Mucosa of descending colon (tissue), 3 donors: ENCODE measurements at regions not wholly inside any gene's neighbourhood (a gene's known extent, or its start where the extent isn't known, plus 50 kb on each side); places are given as distances from the start of the nearest gene placed in this dataset.
A peak's percentile ranks its signal among the peaks of the same experiment; 100 is the strongest.

Experiments
- ATAC-seq: fragments of 200-7000 bp; cut with Tn5 transposase; one replicate; pipeline ENCODE4 v1.9.1; 2020; ENCODE audit warnings: mild to moderate bottlenecking, moderate library complexity
- DNase-seq, 3 donors: peaks; one replicate each; pipeline ENCODE4 v3.0.0-alpha.2; 2020
- H3K36me3 ChIP-seq: fragments of 200-600 bp; one replicate; pipeline ENCODE4 v1.8.0; 2021; ENCODE audit warnings: low read depth, mild to moderate bottlenecking
- H3K4me1 ChIP-seq: fragments of 200-600 bp; one replicate; pipeline ENCODE4 v1.8.0; 2021; ENCODE audit warnings: low read depth, mild to moderate bottlenecking
- H3K4me3 ChIP-seq: fragments of 200-600 bp; one replicate; pipeline ENCODE4 v1.8.0; 2021; ENCODE audit warnings: mild to moderate bottlenecking
- H3K9me3 ChIP-seq: fragments of 200-600 bp; one replicate; pipeline ENCODE4 v1.8.0; 2021; ENCODE audit warnings: mild to moderate bottlenecking
- intact Hi-C, 2 donors: fragments of 100-400 bp; cut with DNase I in 1 of 2; cut with micrococcal nuclease in 1 of 2; formaldehyde crosslinking; loops; one replicate each; pipeline versions ENCODE4 v1.11.0 to v1.11.1; 2022; cut with DNase I, micrococcal nuclease
- TF ChIP-seq, protein P1 (sequence below): fragments of 200-600 bp; IDR thresholded peaks from one replicate; pipeline ENCODE4 v1.8.0; 2022; ENCODE audit warnings: antibody characterized with exemption, mild to moderate bottlenecking
- donor health status: DM: no; HTN: no; CAD: no; lungs with moderate emphysema.
- donor health status: DM: no; HTN: no; CAD: no.
- donor health status: DM: no; HTN: yes; CAD: no.

DNA sequence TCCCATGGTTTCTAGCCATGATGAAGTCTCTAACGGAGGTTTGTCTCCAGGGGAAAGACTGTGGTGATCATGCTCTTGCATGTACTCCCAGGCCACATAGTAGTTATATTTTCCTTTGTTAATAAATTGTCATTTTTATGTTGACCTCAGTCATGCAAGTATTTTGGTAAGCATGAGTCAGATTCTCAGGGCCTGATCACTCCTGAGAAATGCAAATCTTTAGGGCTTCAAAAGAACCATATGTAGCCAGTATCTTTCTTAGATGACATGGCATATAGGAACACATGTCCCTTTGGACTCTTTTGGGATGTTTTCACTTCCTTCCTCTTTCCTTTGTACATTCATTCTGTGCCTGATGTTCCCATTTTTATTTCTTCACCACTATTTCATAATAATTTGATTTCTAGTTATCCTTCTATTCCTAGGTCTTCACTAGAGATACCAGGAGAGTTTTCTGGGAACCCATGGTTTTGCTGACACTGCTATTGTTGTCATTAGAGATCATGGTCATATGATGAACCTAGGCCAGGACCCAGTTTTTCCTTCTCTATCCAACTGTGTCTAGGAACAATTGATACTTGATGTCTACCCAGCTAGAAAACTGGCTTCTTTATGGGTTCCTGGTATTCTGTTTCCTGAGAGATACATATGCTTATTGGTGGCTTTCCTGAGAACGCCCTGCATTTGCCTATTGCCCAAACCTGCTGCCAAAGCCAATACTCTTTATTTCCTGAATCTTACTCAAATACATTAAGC is 248.1 kb upstream of the NREP start:
- no peak overlapping the region for H3K4me3 ChIP-seq
- no peaks in the 10 kb centered on the region for H3K36me3 ChIP-seq
- ATAC-seq (no peak), DNase-seq (no peak)
- TF ChIP-seq, protein P1, sequence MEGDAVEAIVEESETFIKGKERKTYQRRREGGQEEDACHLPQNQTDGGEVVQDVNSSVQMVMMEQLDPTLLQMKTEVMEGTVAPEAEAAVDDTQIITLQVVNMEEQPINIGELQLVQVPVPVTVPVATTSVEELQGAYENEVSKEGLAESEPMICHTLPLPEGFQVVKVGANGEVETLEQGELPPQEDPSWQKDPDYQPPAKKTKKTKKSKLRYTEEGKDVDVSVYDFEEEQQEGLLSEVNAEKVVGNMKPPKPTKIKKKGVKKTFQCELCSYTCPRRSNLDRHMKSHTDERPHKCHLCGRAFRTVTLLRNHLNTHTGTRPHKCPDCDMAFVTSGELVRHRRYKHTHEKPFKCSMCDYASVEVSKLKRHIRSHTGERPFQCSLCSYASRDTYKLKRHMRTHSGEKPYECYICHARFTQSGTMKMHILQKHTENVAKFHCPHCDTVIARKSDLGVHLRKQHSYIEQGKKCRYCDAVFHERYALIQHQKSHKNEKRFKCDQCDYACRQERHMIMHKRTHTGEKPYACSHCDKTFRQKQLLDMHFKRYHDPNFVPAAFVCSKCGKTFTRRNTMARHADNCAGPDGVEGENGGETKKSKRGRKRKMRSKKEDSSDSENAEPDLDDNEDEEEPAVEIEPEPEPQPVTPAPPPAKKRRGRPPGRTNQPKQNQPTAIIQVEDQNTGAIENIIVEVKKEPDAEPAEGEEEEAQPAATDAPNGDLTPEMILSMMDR, result no peak
- intact Hi-C loops, result no loop called here
- no peaks in the 10 kb centered on the region for H3K4me1 ChIP-seq
- H3K9me3 ChIP-seq, result no peaks in the 10 kb centered on the region

- no peak for ATAC-seq
- intact Hi-C loops, result no loop called here
- TF ChIP-seq, protein P1, result no peak
Observed at GRCh38 chr5:112002376-112002775, 245.4 kb upstream of the NREP start.

GRCh38 chr5:111999286-111999685 is 242.3 kb upstream of the NREP start:
- DNase-seq (no peak), ATAC-seq (no peak)
- TF ChIP-seq, protein P1, result no peak
- Histone ChIP-seq H3K4me1 (no peaks in the 10 kb centered on the region), H3K36me3 (no peaks in the 10 kb centered on the region), H3K9me3 (no peaks in the 10 kb centered on the region), H3K4me3 (no peak overlapping the region)
- intact Hi-C loops, result no loop called here

More at GRCh38 chr5:112002376-112002775, 245.4 kb upstream of the NREP start:
- no peak for DNase-seq
- no peak overlapping the region for H3K4me3 ChIP-seq
- no peaks in the 10 kb centered on the region for H3K9me3 ChIP-seq
- H3K36me3 ChIP-seq, result no peaks in the 10 kb centered on the region
- no peaks in the 10 kb centered on the region for H3K4me1 ChIP-seq

GRCh38 chr5:111998871-111999270 is 241.9 kb upstream of the NREP start:
- DNase-seq (no peak), ATAC-seq (no peak)
- Histone ChIP-seq H3K4me1 (no peaks in the 10 kb centered on the region), H3K36me3 (no peaks in the 10 kb centered on the region), H3K4me3 (no peak overlapping the region), H3K9me3 (no peaks in the 10 kb centered on the region)
- TF ChIP-seq, protein P1, result no peak
- intact Hi-C loops, result no loop called here

DNA sequence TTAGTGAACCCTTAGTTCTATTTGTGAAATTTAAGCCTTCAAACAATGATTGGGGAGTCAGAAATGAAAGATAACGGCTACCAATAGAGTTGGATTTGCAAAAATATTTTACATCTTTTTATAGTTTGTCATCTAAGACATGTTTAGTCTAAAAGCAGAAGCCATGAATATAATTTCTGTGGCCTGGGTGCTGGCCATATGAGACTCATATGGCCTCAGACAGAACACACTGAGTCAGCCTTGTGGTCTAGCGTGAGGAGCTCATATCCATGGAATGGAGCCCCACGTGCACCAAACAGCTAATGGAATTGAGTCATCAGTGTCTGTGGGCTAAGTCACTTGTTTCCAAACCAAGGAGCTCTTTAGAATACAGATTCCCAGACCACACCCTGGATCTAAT is 240.7 kb upstream of the NREP start:
- Histone ChIP-seq H3K4me3 (no peak overlapping the region), H3K9me3 (no peaks in the 10 kb centered on the region), H3K4me1 (no peaks in the 10 kb centered on the region), H3K36me3 (no peaks in the 10 kb centered on the region)
- DNase-seq (no peak), ATAC-seq (peak; percentile 48)
- intact Hi-C loops, result no loop called here
- TF ChIP-seq, protein P1, result no peak
